Stimulated activated effector memory CD8-positive, alpha-beta T cell treated with anti-CD3 and anti-CD28 coated beads, Interleukin-12 subunit alpha, Interleukin-12 subunit beta, amount 100 ng/mL, for 72 hours (primary cell): ENCODE measurements at regions not wholly inside any gene's neighbourhood (a gene's known extent, or its start where the extent isn't known, plus 50 kb on each side); places are given as distances from the start of the nearest gene placed in this dataset.
"Not testable (repeated sequence)": the region's sequence is repeated elsewhere in the genome, so short reads cannot be mapped to it uniquely, and the experiment has no call there.

ENCODE experiments used
- ATAC-seq: fragments of 150-1000 bp; cut with Tn5 transposase; 2 replicates; pipeline ENCODE4 v1.10.0; 2021
- DNase-seq, 2 donors: peaks; one replicate each; pipeline ENCODE4 v3.0.0; 2021 to 2022; ENCODE audit warnings: low spot score in 2 of 2
- H3K27ac Mint-ChIP-seq: one replicate; pipeline ENCODE4 v1.8.0; 2022; ENCODE audit warnings: mild to moderate bottlenecking, mixed read lengths
- H3K36me3 Mint-ChIP-seq: one replicate; pipeline ENCODE4 v1.8.0; 2022; ENCODE audit warnings: mild to moderate bottlenecking, mixed read lengths
- H3K4me1 Mint-ChIP-seq: one replicate; pipeline ENCODE4 v1.8.0; 2022; ENCODE audit warnings: mixed read lengths
- H3K4me3 Mint-ChIP-seq: one replicate; pipeline ENCODE4 v1.8.0; 2022; ENCODE audit warnings: mild to moderate bottlenecking, mixed read lengths
- H3K9me3 Mint-ChIP-seq: one replicate; pipeline ENCODE4 v1.8.0; 2022; ENCODE audit warnings: mixed read lengths

DNA sequence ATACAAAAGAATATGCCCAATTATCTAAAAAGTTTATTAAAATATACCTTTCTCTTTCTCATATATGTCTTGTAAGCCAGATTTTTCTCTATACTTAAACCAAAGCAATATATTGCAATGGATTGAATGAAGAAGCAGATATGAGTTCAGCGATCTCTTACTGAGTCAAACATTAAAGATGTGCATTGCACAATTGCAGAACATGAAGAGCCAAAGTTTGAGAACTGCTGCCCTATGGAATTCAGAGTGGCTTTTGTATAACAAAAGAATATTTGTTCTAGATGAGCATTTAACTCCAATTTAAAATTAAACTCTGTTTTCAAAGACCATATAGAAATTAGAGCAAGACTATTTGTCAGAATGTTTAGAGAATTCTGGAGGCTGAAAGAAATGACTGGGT, 519.0 kb upstream of the DAB2 start:
- ATAC-seq (no peak), DNase-seq (no peak)
- no peaks in the 10 kb centered on the region for H3K36me3 Mint-ChIP-seq
- H3K4me3 Mint-ChIP-seq = no peak overlapping the region
- no peak overlapping the region for H3K27ac Mint-ChIP-seq
- H3K9me3 Mint-ChIP-seq = no peaks in the 10 kb centered on the region
- H3K4me1 Mint-ChIP-seq = no peaks in the 10 kb centered on the region

DNA sequence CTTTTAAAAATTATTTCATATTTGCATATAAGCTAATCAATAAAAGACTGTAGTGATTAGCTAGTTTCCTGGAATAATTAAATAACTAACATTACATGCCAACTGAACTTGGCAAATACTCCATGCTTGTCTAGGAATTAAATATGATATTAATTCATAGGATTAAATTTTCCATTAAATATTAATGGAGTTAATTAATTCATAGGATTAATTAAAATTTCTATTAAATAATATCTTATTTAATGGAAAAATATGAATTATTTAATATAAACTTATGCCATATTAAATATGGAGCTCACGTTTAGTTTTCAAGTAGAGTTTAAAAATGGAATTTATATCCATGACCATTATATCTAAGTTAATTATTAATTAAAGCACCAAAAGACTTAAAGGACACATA, 517.8 kb upstream of the DAB2 start:
- H3K36me3 Mint-ChIP-seq = no peaks in the 10 kb centered on the region
- no peaks in the 10 kb centered on the region for H3K9me3 Mint-ChIP-seq
- no peak overlapping the region for H3K4me3 Mint-ChIP-seq
- ATAC-seq = no peak
- DNase-seq = no peak
- no peaks in the 10 kb centered on the region for H3K4me1 Mint-ChIP-seq
- H3K27ac Mint-ChIP-seq = no peak overlapping the region

DNA sequence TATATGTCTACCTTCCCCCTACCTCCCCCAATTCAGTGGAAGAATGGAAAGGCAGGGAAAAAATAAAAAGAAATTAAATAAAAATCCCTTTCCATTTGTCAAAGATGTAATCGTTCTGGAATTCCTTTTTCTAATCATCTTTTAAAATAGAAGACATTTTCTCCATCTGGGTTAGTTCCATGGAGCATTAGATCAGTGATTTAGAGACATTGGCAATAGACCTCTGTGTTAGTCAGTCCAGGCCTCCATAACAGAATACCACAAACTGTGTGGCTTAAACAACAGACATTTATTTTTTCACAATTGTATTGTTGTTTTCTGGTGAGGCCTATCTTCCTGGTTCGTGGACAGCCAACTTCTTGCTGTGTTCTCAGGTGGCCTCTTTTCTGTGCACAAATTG, 516.6 kb upstream of the DAB2 start:
- ATAC-seq = no peak
- Mint-ChIP-seq H3K4me1 (no peaks in the 10 kb centered on the region), H3K4me3 (no peak overlapping the region), H3K9me3 (no peaks in the 10 kb centered on the region), H3K27ac (no peak overlapping the region), H3K36me3 (no peaks in the 10 kb centered on the region)
- DNase-seq = no peak

DNA sequence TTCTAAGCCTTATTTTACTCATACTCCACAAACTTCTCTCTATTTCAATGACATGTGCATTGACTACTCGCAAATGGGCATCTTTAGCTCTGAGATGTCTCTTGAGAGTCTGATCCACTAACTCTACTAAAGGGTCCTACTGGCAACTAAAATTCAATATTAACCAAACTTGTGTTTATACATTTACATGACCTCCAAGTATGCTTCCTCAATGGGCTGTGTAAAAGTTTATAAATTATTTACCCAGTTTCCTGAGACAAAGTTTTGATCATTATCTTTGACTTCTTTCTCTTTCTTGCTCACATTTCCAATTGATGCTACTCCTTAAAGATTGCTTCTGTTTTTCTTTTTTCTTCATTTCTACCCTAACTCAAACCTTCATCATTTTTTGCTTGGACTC, 510.1 kb upstream of the DAB2 start:
- DNase-seq = no peak
- Mint-ChIP-seq H3K9me3 (no peaks in the 10 kb centered on the region), H3K4me3 (no peak overlapping the region), H3K27ac (no peak overlapping the region), H3K36me3 (no peaks in the 10 kb centered on the region), H3K4me1 (no peaks in the 10 kb centered on the region)
- no peak for ATAC-seq

DNA sequence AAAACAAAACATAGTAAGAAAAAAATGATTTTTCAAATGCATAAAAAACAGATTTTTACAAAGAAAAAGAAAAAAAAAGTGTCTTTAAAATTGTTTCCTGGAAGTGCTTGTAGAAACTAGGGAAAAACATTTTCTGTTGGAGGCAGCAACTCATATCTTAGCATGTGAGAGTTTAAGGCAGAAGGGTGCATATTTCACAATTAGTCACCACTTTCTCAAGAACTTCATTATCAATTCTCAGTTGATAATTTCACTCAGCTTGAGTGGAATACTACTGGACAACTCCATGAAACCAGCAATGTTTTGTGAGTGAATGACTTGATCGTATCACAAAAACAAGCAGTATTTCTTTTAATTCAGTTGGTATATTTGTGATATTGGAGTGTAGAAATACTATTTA, 508.3 kb upstream of the DAB2 start:
- no peak overlapping the region for H3K4me3 Mint-ChIP-seq
- no peaks in the 10 kb centered on the region for H3K4me1 Mint-ChIP-seq
- DNase-seq = no peak
- no peak overlapping the region for H3K27ac Mint-ChIP-seq
- ATAC-seq = no peak
- H3K9me3 Mint-ChIP-seq = no peaks in the 10 kb centered on the region
- H3K36me3 Mint-ChIP-seq = no peaks in the 10 kb centered on the region

DNA sequence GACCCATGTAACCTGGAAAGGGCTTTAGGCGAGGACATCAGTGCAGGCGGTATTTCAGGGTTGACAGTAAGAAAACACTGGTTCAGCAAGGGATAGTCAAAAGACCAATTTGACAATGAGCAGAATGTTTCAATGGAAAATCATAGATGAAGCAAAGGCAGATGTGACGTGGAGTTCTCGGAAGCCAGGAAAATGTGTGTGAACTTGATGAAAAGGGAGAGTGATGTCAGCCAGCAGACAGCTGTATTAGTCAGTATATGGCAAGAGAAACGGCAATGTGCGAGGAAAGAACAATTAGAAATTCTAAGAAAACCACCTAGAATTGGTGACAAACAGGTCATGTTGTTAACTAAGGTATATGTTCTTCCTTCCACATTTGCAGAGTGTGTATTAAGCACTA, 503.9 kb upstream of the DAB2 start:
- Mint-ChIP-seq H3K4me3 (no peak overlapping the region), H3K36me3 (no peaks in the 10 kb centered on the region), H3K9me3 (no peaks in the 10 kb centered on the region), H3K27ac (no peak overlapping the region), H3K4me1 (no peaks in the 10 kb centered on the region)
- DNase-seq (no peak), ATAC-seq (no peak)

DNA sequence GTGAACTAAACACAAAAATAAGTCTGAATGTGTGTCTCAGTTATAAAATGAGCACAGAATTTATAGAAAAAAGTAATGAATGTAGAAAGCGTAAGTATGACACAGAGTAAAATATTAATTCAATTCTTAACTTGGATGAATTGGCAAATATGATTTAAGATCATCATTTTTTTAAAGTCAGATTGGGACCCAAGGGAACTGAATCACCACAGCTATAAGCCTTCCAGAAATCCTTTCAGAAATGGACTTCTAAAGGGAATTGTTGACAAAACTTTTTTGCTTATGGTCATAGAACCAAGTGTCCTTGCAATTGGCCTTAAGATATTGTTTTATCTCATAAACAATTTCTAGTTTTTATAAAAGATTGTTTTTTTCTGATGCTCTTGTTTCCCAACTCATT, 495.1 kb upstream of the DAB2 start:
- H3K27ac Mint-ChIP-seq = no peak overlapping the region

DNA sequence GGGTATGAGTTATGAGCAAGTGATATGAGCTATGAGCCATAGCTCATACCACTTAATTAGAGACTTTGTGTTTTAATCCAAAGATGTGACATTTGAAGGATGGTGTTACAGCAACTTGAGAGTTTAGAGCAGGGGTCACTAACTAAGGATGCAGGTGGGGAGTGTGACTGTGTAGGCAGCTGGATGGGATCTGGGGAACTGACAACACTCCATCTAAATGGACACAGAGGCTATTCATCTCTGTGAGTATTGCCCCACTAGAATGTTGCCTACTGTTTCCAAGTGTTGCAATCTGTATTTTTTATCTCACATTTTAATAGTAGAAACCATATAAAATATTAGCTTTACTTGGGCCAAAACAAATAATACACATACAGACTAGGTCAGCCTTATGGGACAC, 488.1 kb upstream of the DAB2 start:
- Mint-ChIP-seq H3K4me1 (no peaks in the 10 kb centered on the region), H3K36me3 (no peaks in the 10 kb centered on the region), H3K4me3 (no peak overlapping the region), H3K9me3 (no peaks in the 10 kb centered on the region), H3K27ac (no peak overlapping the region)
- ATAC-seq = no peak
- DNase-seq = no peak

More for the DNA sequence above, 495.1 kb upstream of the DAB2 start:
- Mint-ChIP-seq H3K36me3 (no peaks in the 10 kb centered on the region), H3K4me1 (no peaks in the 10 kb centered on the region), H3K9me3 (no peaks in the 10 kb centered on the region), H3K4me3 (no peak overlapping the region)
- ATAC-seq (no peak), DNase-seq (no peak)

DNA sequence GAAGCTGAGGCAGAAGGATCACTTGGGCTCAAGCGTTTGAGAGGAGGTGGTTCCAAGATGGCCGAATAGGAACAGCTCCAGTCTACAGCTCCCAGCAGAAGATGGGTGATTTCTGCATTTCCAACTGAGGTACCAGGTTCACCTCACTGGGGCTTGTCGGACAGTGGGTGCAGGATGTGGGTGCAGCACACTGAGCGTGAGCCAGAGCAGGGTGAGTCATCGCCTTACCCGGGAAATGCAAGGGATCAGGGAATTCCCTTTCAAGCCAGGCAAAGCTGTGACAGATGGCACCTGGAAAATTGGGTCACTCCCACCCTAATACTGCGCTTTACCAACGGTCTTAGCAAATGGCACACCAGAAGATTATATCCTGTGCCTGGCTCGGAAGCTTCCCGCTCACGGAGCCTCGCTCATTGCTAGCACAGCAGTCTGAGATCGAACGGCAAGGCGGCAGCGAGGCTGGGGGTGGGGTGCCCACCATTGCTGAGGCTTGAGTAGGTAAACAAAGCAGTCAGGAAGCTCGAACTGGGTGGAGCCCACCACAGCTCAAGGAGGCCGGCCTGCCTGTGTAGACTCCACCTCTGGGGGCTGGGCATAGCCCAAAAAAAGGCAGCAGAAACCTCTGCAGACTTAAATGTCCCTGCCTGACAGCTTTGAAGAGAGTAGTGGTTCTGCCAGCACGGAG, 482.6 kb upstream of the DAB2 start:
- not testable (repeated sequence) for H3K36me3 Mint-ChIP-seq, DNase-seq, H3K9me3 Mint-ChIP-seq, ATAC-seq, H3K4me3 Mint-ChIP-seq, H3K4me1 Mint-ChIP-seq, H3K27ac Mint-ChIP-seq

DNA sequence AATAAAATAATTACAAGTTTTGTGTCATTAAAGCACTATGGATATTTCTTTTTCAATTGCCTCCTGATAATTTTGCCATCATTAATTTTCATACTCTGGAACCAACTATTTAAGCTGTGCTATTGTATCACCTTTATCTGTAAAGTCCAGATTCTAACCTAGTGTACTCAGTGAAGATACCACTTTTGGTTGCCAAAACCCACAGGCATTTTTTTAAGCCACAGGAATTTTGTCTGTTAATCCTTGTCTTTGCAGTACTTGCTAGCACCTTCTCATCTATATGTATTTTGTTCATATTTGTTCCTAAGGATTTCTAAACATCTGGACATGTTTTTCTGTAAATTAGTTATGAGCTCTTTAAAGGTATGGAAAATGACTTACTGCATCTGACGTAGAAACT, 481.4 kb upstream of the DAB2 start:
- Mint-ChIP-seq H3K4me1 (no peaks in the 10 kb centered on the region), H3K36me3 (no peaks in the 10 kb centered on the region), H3K27ac (no peak overlapping the region), H3K4me3 (no peak overlapping the region), H3K9me3 (no peaks in the 10 kb centered on the region)
- no peak for DNase-seq
- ATAC-seq = no peak

DNA sequence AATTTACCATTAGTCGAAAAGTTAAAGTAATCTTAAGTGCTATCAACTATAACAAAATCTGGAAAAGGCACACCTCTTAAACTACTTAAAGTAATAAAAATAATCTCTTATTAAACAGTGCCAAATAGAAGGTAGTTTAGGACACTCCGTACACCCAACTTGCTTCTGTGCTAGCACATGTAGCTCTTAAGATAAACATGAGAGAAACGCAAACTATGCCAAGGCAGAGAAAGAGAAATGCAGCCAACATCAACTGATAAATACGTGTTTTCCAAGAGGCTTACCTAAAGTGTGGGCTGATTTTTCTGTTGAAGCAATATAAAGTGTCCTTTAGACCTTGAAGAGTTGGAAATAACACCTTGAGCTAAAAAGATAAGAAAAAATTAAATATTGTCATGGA, 480.6 kb upstream of the DAB2 start:
- DNase-seq (no peak), ATAC-seq (no peak)
- H3K9me3 Mint-ChIP-seq = no peaks in the 10 kb centered on the region
- no peaks in the 10 kb centered on the region for H3K4me1 Mint-ChIP-seq
- no peak overlapping the region for H3K4me3 Mint-ChIP-seq
- no peak overlapping the region for H3K27ac Mint-ChIP-seq
- no peaks in the 10 kb centered on the region for H3K36me3 Mint-ChIP-seq

DNA sequence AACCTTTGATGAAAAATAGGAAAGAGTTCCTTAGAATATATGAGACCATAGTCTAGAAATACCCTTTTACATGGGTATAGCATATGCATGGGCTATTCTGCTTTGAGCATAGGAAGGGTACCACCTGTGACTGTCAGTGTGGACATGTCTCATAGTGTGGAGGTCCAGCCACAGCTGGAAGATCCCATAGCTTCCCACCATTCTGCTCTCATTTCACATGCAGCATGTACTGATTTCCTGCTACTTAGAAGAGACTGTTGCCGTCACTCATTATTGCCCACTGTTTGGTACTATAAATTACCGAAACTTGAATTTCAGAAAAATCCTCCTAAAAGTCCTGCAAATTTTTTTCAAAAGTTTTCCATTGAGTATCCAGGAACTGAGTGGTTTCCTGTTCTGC, 477.8 kb upstream of the DAB2 start:
- ATAC-seq (no peak), DNase-seq (no peak)
- no peaks in the 10 kb centered on the region for H3K4me1 Mint-ChIP-seq
- no peaks in the 10 kb centered on the region for H3K9me3 Mint-ChIP-seq
- H3K27ac Mint-ChIP-seq = no peak overlapping the region
- no peak overlapping the region for H3K4me3 Mint-ChIP-seq
- H3K36me3 Mint-ChIP-seq = no peaks in the 10 kb centered on the region

DNA sequence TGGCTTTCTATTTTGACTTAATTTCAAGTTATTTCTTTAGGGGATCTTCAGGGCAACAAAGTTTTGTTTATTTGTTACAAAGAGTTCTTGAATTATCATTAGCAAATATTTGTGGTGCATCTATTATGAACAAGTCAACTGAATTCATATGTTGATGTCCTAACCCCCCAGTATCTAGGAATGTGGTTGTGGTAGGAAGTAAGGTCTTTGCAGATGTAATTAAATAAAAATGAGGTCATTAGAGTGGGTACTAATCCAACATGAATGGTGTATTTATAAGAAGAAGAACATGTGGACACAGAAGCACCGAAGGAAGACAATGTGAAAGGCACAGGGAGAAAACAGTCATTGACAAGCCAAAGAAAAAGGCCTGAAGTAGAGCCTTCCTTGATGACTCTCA, 474.0 kb upstream of the DAB2 start:
- H3K9me3 Mint-ChIP-seq = no peaks in the 10 kb centered on the region
- DNase-seq (no peak), ATAC-seq (no peak)
- H3K36me3 Mint-ChIP-seq = no peaks in the 10 kb centered on the region
- no peak overlapping the region for H3K4me3 Mint-ChIP-seq
- H3K4me1 Mint-ChIP-seq = no peaks in the 10 kb centered on the region
- H3K27ac Mint-ChIP-seq = no peak overlapping the region

DNA sequence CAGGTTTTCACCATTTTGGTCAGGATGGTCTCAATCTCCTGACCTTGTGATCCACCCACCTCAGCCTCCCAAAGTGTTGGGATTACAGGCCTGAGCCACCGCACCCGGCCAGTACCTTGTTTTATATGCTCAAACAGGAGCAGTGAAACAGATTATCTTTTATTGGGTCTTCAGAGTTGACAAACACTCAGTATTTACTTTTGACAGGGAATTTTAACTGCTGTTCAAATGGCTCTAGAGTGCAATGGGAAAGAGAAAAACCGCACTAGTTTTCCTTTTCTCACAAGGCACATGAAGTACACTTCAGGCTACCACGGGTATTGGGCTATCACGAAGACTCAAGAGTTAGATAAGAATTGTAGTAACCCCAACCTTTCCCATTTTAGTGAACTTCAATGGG, 471.9 kb upstream of the DAB2 start:
- no peak overlapping the region for H3K27ac Mint-ChIP-seq
- no peak for DNase-seq
- no peak for ATAC-seq
- no peaks in the 10 kb centered on the region for H3K4me1 Mint-ChIP-seq
- no peaks in the 10 kb centered on the region for H3K36me3 Mint-ChIP-seq
- H3K9me3 Mint-ChIP-seq = no peaks in the 10 kb centered on the region
- H3K4me3 Mint-ChIP-seq = no peak overlapping the region

DNA sequence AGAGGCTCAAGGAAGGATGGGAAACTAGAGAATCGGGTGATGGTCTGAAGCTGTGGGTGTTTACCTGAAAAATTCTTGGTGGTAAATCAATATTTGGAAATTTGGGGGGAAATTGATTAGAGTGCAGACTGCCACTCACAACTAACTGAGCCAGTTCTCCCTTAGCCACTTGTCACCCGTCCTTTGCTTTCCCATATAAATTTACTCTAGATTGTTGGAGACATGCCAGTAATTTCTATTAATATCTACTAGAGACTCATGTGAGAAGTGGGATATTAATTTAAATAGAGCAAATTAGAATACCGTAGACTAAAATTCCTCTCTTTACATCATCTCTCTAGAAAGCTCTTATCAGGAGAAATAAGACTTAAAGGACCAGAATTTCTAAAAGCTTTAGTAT, 471.3 kb upstream of the DAB2 start:
- no peaks in the 10 kb centered on the region for H3K9me3 Mint-ChIP-seq
- no peak for ATAC-seq
- no peak overlapping the region for H3K27ac Mint-ChIP-seq
- no peaks in the 10 kb centered on the region for H3K4me1 Mint-ChIP-seq
- DNase-seq = no peak
- H3K36me3 Mint-ChIP-seq = no peaks in the 10 kb centered on the region
- H3K4me3 Mint-ChIP-seq = no peak overlapping the region

DNA sequence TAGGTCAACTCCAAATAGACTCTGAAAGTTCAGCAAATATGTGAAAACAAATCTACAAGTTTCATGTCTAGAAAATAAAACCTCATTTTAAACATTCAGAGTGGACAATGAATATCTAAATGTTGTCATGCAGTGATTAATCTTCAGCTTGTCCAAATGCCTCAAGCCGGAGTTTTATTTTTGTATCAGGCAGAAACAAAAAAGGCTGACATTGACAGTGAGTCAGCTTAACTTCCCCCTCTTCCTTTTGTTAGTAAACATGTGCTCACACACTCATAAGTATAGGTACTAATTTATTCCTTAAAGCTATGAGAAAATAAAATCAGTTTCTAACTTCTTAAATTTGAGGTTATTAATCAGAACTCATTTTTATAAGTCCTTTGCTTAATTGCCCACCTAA, 467.9 kb upstream of the DAB2 start:
- ATAC-seq (no peak), DNase-seq (no peak)
- Mint-ChIP-seq H3K36me3 (no peaks in the 10 kb centered on the region), H3K9me3 (no peaks in the 10 kb centered on the region), H3K4me3 (no peak overlapping the region), H3K4me1 (no peaks in the 10 kb centered on the region), H3K27ac (no peak overlapping the region)

DNA sequence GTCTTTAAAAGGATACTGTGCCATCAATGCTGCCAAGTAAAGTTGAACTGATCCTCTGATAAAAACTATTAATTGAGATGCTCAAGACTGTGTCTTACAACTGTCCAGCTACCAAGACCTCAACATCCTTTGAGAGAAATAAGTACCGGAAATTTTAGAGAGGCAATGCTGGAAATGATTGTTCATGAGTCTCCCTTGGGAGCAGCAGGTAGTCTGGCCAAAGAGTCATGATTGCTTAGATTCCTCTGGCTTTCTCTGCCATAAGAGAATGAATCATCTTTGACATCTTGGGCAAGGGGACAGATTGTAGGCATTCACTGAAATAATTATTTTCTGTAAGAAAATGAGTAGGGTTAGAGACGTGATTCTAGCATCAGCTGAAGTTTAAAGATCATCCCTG, 466.6 kb upstream of the DAB2 start:
- no peaks in the 10 kb centered on the region for H3K36me3 Mint-ChIP-seq
- ATAC-seq (no peak), DNase-seq (no peak)
- H3K9me3 Mint-ChIP-seq = no peaks in the 10 kb centered on the region
- no peak overlapping the region for H3K27ac Mint-ChIP-seq
- H3K4me3 Mint-ChIP-seq = no peak overlapping the region
- H3K4me1 Mint-ChIP-seq = no peaks in the 10 kb centered on the region
